Panc1 (cell line): ENCODE measurements at regions not wholly inside any gene's neighbourhood (a gene's known extent, or its start where the extent isn't known, plus 50 kb on each side); places are given as distances from the start of the nearest gene placed in this dataset.

Experiments
- ATAC-seq: fragments of 200-7000 bp; cut with Tn5 transposase; 2 replicates; pipeline ENCODE4 v1.9.1; 2020; ENCODE audit warnings: mild to moderate bottlenecking, moderate library complexity
- BruUV-seq: library from RNA; stranded (reverse); fragments of 400-500 nt; replicated peaks from 2 replicates; lab custom pipeline; 2021; lab: Mats Ljungman, UMichigan
- CTCF ChIA-PET: fragments of 300-600 bp; sonication (Branson Sonifier 250); formaldehyde crosslinking; loops from one replicate; lab custom pipeline; 2022; ENCODE audit warnings: antibody characterized with exemption; lab: Charles Lee
- POLR2A ChIA-PET: fragments of 300-600 bp; sonication (Branson Sonifier 250); formaldehyde crosslinking; loops from one replicate; lab custom pipeline; 2022; ENCODE audit warnings: antibody characterized with exemption; lab: Charles Lee
- DNase-seq: peaks from one replicate; pipeline ENCODE4 v3.0.0-alpha.2; 2010; ENCODE audit warnings: low read depth, low spot score
- H3K27ac ChIP-seq: 2 replicates; pipeline ENCODE4 v1.5.1; 2011; ENCODE audit warnings: mild to moderate bottlenecking, low read length, inconsistent platforms
- H3K27me3 ChIP-seq: fragments of 200-500 bp; sonication (Bioruptor generic); 2 replicates; pipeline ENCODE4 v1.6.0; 2014; ENCODE audit warnings: low read length, inconsistent platforms; ENCODE audit not compliant: control insufficient read depth, insufficient read depth
- H3K36me3 ChIP-seq: fragments of 200-500 bp; sonication (Bioruptor generic); 2 replicates; pipeline ENCODE4 v1.5.1; 2014; ENCODE audit warnings: inconsistent platforms, mild to moderate bottlenecking, low read length, moderate library complexity; ENCODE audit not compliant: control insufficient read depth, insufficient read depth
- H3K4me1 ChIP-seq: 2 replicates; pipeline ENCODE4 v1.5.1; 2011; ENCODE audit warnings: inconsistent platforms, mild to moderate bottlenecking, low read length, moderate library complexity; ENCODE audit not compliant: control insufficient read depth, insufficient read depth
- H3K4me3 ChIP-seq, 2 experiments: 2 replicates each; pipeline ENCODE4 v1.5.1; 2011 to 2012; ENCODE audit warnings: low read depth in 2 of 2, low read length in 2 of 2, mild to moderate bottlenecking in 2 of 2, inconsistent platforms in 1 of 2, moderate library complexity in 1 of 2
- H3K9me3 ChIP-seq: fragments of 200-500 bp; sonication (Bioruptor generic); 2 replicates; pipeline ENCODE4 v1.5.1; 2014; ENCODE audit warnings: low read depth, mild to moderate bottlenecking, inconsistent platforms, low read length, moderate library complexity; ENCODE audit not compliant: control insufficient read depth, insufficient read depth
- CTCF ChIP-seq: fragments of 450-650 bp; IDR thresholded peaks from 2 replicates; pipeline ENCODE4 v1.5.1; 2017; ENCODE audit warnings: mild to moderate bottlenecking
- POLR2AphosphoS5 ChIP-seq: IDR thresholded peaks from 2 replicates; pipeline ENCODE4 v1.6.1; 2012; ENCODE audit warnings: mild to moderate bottlenecking, low read depth, low read length, moderate library complexity
- REST ChIP-seq, 2 experiments: IDR thresholded peaks; 2 replicates each; pipeline ENCODE4 v1.6.1; 2011 to 2012; ENCODE audit warnings: low read depth in 2 of 2, control low read depth in 1 of 2, low read length in 1 of 2, mild to moderate bottlenecking in 1 of 2, moderate library complexity in 1 of 2; ENCODE audit not compliant: insufficient read depth in 1 of 2
- SIN3A ChIP-seq: IDR thresholded peaks from 2 replicates; pipeline ENCODE4 v1.6.1; 2012; ENCODE audit warnings: low read depth, mild to moderate bottlenecking, low read length, moderate library complexity, borderline replicate concordance; ENCODE audit not compliant: insufficient read depth
- TCF7L2 ChIP-seq: IDR thresholded peaks from 2 replicates; pipeline ENCODE4 v1.6.1; 2011; ENCODE audit warnings: mild to moderate bottlenecking, low read depth, low read length, inconsistent platforms
- in situ Hi-C: cut with HindIII; loops from 2 replicates; pipeline ENCODE4 v1.10.0; 2016; ENCODE audit warnings: low sequenced_read_pairs, low pct_unique_long_range_greater_than_20kb
- intact Hi-C: fragments of 100-400 bp; cut with micrococcal nuclease; formaldehyde crosslinking; loops from one replicate; pipeline ENCODE4 v1.10.0; 2022; ENCODE audit not compliant: unreplicated experiment

GRCh38 chr13:99078017-99078771, 100.3 kb upstream of the DOCK9 start:
- ATAC-seq (no peak), DNase-seq (no peak)
- H3K4me1 ChIP-seq: no peaks in the 10 kb centered on the region
- no peaks in the 10 kb centered on the region for H3K27me3 ChIP-seq
- POLR2A ChIA-PET: no interaction called here
- no peaks in the 10 kb centered on the region for H3K9me3 ChIP-seq
- intact Hi-C loops (no loop called here), in situ Hi-C loops (no loop called here)
- no TSS peak for BruUV-seq
- CTCF ChIA-PET: no interaction called here
- no peak for TF ChIP-seq POLR2AphosphoS5
- TF ChIP-seq SIN3A: no peak
- no peak for TF ChIP-seq REST (IDR thresholded peaks at IDR 0.05; ENCODE audit: insufficient read depth in 1 of 2, low read depth in 2 of 2, low read length in 1 of 2)
- no peak for TF ChIP-seq TCF7L2
- no peak for TF ChIP-seq CTCF
- H3K4me3 ChIP-seq: no peak overlapping the region
- H3K27ac ChIP-seq: no peak overlapping the region
- H3K36me3 ChIP-seq: no peaks in the 10 kb centered on the region

GRCh38 chr13:99080131-99080530, 102.3 kb upstream of the DOCK9 start:
- BruUV-seq: no TSS peak
- Histone ChIP-seq H3K9me3 (no peaks in the 10 kb centered on the region), H3K27ac (no peak overlapping the region), H3K4me3 (no peak overlapping the region), H3K27me3 (no peaks in the 10 kb centered on the region), H3K4me1 (peaks cover 4% of the 10 kb centered on the region; the same call in 1 of the 2 replicates), H3K36me3 (no peaks in the 10 kb centered on the region)
- no peak for ATAC-seq
- CTCF ChIA-PET: no interaction called here
- no peak for TF ChIP-seq CTCF
- TF ChIP-seq SIN3A: no peak
- TF ChIP-seq REST (IDR thresholded peaks at IDR 0.05; ENCODE audit: insufficient read depth in 1 of 2, low read depth in 2 of 2, low read length in 1 of 2): no peak
- TF ChIP-seq TCF7L2: no peak
- no peak for TF ChIP-seq POLR2AphosphoS5
- intact Hi-C loops (no loop called here), in situ Hi-C loops (no loop called here)
- POLR2A ChIA-PET: no interaction called here
- no peak for DNase-seq
